ENCODE measurements at regions not wholly inside any gene's neighbourhood (a gene's known extent, or its start where the extent isn't known, plus 50 kb on each side); places are given as distances from the start of the nearest gene placed in this dataset.

GRCh38 chrX:7789200-7789599 is 53.8 kb upstream of the VCX start:
- intact Hi-C loops (cut with DNase I), result no loop called here
- Histone ChIP-seq H3K4me3 (replicated peaks in 1 of 3) (no peak overlapping the region), H3K9me3 (no peaks in the 10 kb centered on the region), H3K27ac (no peak overlapping the region), H3K27me3 (no peaks in the 10 kb centered on the region), H3K36me3 (no peaks in the 10 kb centered on the region), H3K4me1 (no peaks in the 10 kb centered on the region)
- DNase-seq, result no peak
- TF ChIP-seq POLR2A (IDR thresholded peaks at IDR 0.05), result no peak
- TF ChIP-seq, protein P1, sequence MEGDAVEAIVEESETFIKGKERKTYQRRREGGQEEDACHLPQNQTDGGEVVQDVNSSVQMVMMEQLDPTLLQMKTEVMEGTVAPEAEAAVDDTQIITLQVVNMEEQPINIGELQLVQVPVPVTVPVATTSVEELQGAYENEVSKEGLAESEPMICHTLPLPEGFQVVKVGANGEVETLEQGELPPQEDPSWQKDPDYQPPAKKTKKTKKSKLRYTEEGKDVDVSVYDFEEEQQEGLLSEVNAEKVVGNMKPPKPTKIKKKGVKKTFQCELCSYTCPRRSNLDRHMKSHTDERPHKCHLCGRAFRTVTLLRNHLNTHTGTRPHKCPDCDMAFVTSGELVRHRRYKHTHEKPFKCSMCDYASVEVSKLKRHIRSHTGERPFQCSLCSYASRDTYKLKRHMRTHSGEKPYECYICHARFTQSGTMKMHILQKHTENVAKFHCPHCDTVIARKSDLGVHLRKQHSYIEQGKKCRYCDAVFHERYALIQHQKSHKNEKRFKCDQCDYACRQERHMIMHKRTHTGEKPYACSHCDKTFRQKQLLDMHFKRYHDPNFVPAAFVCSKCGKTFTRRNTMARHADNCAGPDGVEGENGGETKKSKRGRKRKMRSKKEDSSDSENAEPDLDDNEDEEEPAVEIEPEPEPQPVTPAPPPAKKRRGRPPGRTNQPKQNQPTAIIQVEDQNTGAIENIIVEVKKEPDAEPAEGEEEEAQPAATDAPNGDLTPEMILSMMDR (IDR thresholded peaks at IDR 0.05), result no peak
- 72 to 82% methylated on average over 2 of the region's 2 CpGs for WGBS, 2 donors

GRCh38 chrX:7788334-7788733 is 54.6 kb upstream of the VCX start:
- no peak for DNase-seq
- intact Hi-C loops (cut with DNase I), result no loop called here
- no peak overlapping the region for H3K4me3 ChIP-seq (replicated peaks in 1 of 3)
- WGBS, 2 donors, result 53 to 76% methylated on average over 1 of the region's 1 CpG
- no peak for TF ChIP-seq POLR2A (IDR thresholded peaks at IDR 0.05)
- TF ChIP-seq, protein P1 (IDR thresholded peaks at IDR 0.05), result no peak
- no peaks in the 10 kb centered on the region for H3K36me3 ChIP-seq
- no peaks in the 10 kb centered on the region for H3K4me1 ChIP-seq
- no peaks in the 10 kb centered on the region for H3K27me3 ChIP-seq
- H3K27ac ChIP-seq, result no peak overlapping the region
- no peaks in the 10 kb centered on the region for H3K9me3 ChIP-seq

DNA sequence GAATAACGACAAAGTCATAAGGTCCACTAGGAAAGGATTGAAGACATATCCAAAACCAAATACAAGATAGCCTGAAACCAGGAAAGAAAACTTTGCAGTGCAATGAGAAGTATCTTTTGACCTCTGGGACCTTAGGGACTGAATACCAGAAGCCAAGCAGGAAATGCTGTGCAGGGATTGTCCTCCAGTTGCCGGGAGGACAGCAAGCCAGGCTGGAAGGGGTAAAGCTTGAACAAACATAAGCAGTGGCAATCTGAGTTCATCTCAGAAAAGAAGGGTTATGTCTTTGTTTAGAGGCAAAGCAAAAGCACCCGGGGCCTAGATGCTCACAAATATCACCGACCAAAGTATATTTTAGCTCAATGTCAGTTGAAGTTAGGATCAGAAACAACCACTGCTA is 55.3 kb upstream of the VCX start:
- intact Hi-C loops (cut with DNase I), result no loop called here
- no peak overlapping the region for H3K4me3 ChIP-seq (replicated peaks in 1 of 3)
- no peaks in the 10 kb centered on the region for H3K27me3 ChIP-seq
- H3K36me3 ChIP-seq, result no peaks in the 10 kb centered on the region
- H3K9me3 ChIP-seq, result no peaks in the 10 kb centered on the region
- DNase-seq, result no peak
- no peak for TF ChIP-seq POLR2A (IDR thresholded peaks at IDR 0.05)
- TF ChIP-seq, protein P1 (IDR thresholded peaks at IDR 0.05), result no peak
- no peaks in the 10 kb centered on the region for H3K4me1 ChIP-seq
- H3K27ac ChIP-seq, result no peak overlapping the region
- WGBS, 2 donors, result 33 to 54% methylated on average over 4 of the region's 4 CpGs

DNA sequence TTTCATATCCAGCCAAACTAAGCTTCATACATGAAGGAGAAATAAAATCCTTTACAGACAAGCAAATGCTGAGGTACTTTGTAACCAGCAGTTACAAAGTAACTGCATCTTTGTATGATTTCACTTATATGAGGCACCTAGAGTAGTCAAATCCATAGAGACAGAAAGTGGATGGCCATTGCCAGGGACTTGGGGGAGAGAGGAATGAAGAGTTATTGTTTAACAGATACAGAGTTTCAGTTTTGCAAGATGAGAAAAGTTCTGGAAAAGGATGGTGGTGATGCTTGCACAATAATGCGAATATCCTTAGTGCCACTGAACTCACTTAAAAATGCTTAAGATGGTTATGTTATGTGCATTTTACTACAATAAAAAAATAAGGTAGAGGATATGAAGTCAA is 58.4 kb upstream of the VCX start:
- Histone ChIP-seq H3K27me3 (no peaks in the 10 kb centered on the region), H3K9me3 (no peaks in the 10 kb centered on the region), H3K27ac (no peak overlapping the region), H3K4me3 (replicated peaks in 1 of 3) (no peak overlapping the region), H3K4me1 (no peaks in the 10 kb centered on the region), H3K36me3 (no peaks in the 10 kb centered on the region)
- WGBS, 2 donors, result 94 to 100% methylated on average over 1 of the region's 1 CpG
- DNase-seq, result no peak
- TF ChIP-seq POLR2A (IDR thresholded peaks at IDR 0.05), result no peak
- TF ChIP-seq, protein P1 (IDR thresholded peaks at IDR 0.05), result no peak
- intact Hi-C loops (cut with DNase I), result no loop called here

DNA sequence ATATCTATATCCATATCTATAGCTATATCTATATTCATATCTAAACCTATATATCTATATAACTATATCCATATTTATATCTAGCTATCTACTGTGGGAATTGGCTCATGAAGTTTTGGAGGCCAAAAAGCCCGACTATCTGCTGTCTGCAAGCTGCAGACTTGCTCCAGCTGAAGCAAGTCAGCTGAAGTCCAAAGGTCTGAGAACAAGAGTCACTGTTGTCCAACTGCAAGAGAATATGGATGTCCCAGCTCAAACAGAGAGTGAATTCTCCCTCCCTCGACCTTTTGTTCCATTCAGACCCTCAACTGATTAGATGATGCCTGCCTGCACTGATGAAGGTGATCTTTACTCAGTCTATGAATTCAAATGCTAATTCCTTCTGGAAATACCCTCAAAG is 63.3 kb upstream of the VCX start:
- H3K4me1 ChIP-seq, result no peaks in the 10 kb centered on the region
- no peak overlapping the region for H3K27ac ChIP-seq
- WGBS, 2 donors, result 61 to 88% methylated on average over 2 of the region's 2 CpGs
- H3K4me3 ChIP-seq (replicated peaks in 1 of 3), result no peak overlapping the region
- H3K36me3 ChIP-seq, result no peaks in the 10 kb centered on the region
- TF ChIP-seq, protein P1 (IDR thresholded peaks at IDR 0.05), result no peak
- no peak for TF ChIP-seq POLR2A (IDR thresholded peaks at IDR 0.05)
- no peak for DNase-seq
- H3K27me3 ChIP-seq, result no peaks in the 10 kb centered on the region
- no peaks in the 10 kb centered on the region for H3K9me3 ChIP-seq
- intact Hi-C loops (cut with DNase I), result no loop called here
